ENCODE measurements at regions not wholly inside any gene's neighbourhood (a gene's known extent, or its start where the extent isn't known, plus 50 kb on each side); places are given as distances from the start of the nearest gene placed in this dataset.

DNA sequence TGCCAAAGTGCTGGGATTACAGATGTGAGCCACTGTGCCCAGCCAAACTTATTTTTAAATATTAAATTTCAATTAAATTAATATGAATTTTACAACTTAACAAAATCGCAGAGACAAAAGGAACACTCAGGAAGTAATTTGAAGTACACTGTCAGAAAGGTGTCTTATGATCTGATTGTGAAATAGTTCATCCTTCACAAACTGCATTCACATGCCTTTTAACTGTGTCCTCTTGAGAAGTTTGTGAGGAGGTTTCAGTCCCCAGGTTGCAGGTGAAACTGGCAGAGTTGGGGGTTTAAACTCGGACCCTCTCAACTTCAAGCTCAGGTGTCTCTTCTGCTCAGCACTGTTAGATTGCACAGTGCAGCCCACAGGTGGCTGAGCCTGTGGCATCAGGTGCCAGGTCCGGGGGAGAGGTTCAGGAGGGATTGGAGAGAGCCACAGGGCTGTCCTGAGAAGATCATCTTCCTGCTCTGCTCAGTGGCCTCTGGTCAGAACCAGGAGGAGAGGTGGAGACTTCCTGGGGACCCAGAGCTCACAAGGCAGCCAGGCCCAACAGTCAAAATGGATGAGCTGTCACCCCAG, 152.3 kb upstream of the RAB4A start:
- Histone ChIP-seq H3K4me3 (no peak overlapping the region), H3K27ac (peak overlapping the region in 3 of 4 donors; percentile 58 to 82 (median 78)), H3K9me3 (no peaks in the 10 kb centered on the region), H3K4me1 (peaks cover 4 to 22% (median 7%) of the 10 kb centered on the region in 4 donors), H3K36me3 (no peaks in the 10 kb centered on the region), H3K27me3 (no peaks in the 10 kb centered on the region)
- TF ChIP-seq, protein P1, sequence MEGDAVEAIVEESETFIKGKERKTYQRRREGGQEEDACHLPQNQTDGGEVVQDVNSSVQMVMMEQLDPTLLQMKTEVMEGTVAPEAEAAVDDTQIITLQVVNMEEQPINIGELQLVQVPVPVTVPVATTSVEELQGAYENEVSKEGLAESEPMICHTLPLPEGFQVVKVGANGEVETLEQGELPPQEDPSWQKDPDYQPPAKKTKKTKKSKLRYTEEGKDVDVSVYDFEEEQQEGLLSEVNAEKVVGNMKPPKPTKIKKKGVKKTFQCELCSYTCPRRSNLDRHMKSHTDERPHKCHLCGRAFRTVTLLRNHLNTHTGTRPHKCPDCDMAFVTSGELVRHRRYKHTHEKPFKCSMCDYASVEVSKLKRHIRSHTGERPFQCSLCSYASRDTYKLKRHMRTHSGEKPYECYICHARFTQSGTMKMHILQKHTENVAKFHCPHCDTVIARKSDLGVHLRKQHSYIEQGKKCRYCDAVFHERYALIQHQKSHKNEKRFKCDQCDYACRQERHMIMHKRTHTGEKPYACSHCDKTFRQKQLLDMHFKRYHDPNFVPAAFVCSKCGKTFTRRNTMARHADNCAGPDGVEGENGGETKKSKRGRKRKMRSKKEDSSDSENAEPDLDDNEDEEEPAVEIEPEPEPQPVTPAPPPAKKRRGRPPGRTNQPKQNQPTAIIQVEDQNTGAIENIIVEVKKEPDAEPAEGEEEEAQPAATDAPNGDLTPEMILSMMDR (IDR thresholded peaks at IDR 0.05) = no peak
- TF ChIP-seq POLR2A (IDR thresholded peaks at IDR 0.05) (no peak), EP300 (IDR thresholded peaks at IDR 0.05; ENCODE audit: low read depth) (no peak), POLR2AphosphoS5 (IDR thresholded peaks at IDR 0.05) (no peak)
- intact Hi-C loops (cut with DNase I; ENCODE audit: low total_unique reads) = loop anchor here (10.0 kb wide), 1 partner anchor 324 kb away; no protein-coding TSS in a partner anchor
- DNase-seq = no peak
- WGBS, 2 donors (ENCODE audit: low coverage in 1 of 2) = 50 to 90% methylated on average over 1 to 3 of the region's 3 CpGs
- in situ Hi-C loops (cut with MboI; ENCODE audit: low pct_ligation_motif_present in 1 of 4, low pct_unique_long_range_greater_than_20kb in 1 of 4, low sequenced_read_pairs in 3 of 4) = no loop called here

DNA sequence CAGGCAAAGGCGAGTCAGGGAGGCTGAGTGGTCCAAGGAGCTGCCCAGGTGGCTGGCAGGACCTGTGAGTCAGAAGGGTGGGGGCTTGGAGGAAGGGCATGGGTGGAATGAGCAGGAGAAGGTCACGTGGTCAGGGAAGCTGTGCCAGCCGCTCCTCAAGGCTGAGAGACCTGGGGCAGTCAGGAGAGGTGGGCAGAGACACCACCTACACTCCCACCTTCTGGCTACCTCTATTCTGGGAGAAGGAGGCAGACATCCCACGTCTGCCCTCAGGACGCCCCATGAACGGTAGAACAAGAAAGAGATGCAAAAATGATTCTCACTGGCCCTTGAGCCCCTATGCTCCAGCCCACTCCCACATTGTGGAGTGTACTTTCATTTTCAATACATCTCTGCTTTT, 151.8 kb upstream of the RAB4A start:
- DNase-seq = no peak
- Histone ChIP-seq H3K4me1 (peaks cover 4 to 22% (median 7%) of the 10 kb centered on the region in 4 donors), H3K27ac (peak overlapping the region in 2 of 4 donors; percentile 58 to 82), H3K27me3 (no peaks in the 10 kb centered on the region), H3K36me3 (no peaks in the 10 kb centered on the region), H3K9me3 (no peaks in the 10 kb centered on the region), H3K4me3 (no peak overlapping the region)
- 60 to 95% methylated on average over 1 to 6 of the region's 6 CpGs for WGBS, 2 donors (ENCODE audit: low coverage in 1 of 2)
- in situ Hi-C loops (cut with MboI; ENCODE audit: low pct_ligation_motif_present in 1 of 4, low pct_unique_long_range_greater_than_20kb in 1 of 4, low sequenced_read_pairs in 3 of 4) = no loop called here
- TF ChIP-seq, protein P1 (IDR thresholded peaks at IDR 0.05) = no peak
- TF ChIP-seq POLR2A (IDR thresholded peaks at IDR 0.05) = no peak
- TF ChIP-seq POLR2AphosphoS5 (IDR thresholded peaks at IDR 0.05) = no peak
- no peak for TF ChIP-seq EP300 (IDR thresholded peaks at IDR 0.05; ENCODE audit: low read depth)
- intact Hi-C loops (cut with DNase I; ENCODE audit: low total_unique reads) = loop anchor here (10.0 kb wide), 1 partner anchor 324 kb away; no protein-coding TSS in a partner anchor

DNA sequence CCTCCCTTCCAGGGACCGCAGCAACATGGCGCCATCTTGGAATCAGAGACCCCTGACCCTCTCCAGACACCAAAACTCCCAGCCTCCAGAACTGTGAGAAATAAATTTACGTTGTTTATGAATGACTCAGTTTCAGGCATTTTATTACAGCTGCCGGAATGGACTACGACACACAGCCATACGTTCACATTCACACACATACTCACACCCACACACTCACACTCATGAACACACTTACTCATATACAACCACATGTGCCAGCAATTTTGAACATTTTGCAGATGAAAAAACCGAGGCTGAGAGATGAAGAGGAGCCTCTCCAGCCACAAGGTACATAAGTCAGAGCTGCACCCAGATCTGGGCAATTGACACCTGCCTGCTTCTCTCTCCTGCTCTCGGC, 151.0 kb upstream of the RAB4A start:
- intact Hi-C loops (cut with DNase I; ENCODE audit: low total_unique reads) (loop anchor here (10.0 kb wide), 1 partner anchor 325 kb away; no protein-coding TSS in a partner anchor), in situ Hi-C loops (cut with MboI; ENCODE audit: low pct_ligation_motif_present in 1 of 4, low pct_unique_long_range_greater_than_20kb in 1 of 4, low sequenced_read_pairs in 3 of 4) (no loop called here)
- no peaks in the 10 kb centered on the region for H3K36me3 ChIP-seq
- no peak for DNase-seq
- no peaks in the 10 kb centered on the region for H3K9me3 ChIP-seq
- no peak overlapping the region for H3K4me3 ChIP-seq
- no peaks in the 10 kb centered on the region for H3K27me3 ChIP-seq
- TF ChIP-seq POLR2A (IDR thresholded peaks at IDR 0.05) = no peak
- TF ChIP-seq EP300 (IDR thresholded peaks at IDR 0.05; ENCODE audit: low read depth) = no peak
- TF ChIP-seq, protein P1 (IDR thresholded peaks at IDR 0.05) = no peak
- no peak for TF ChIP-seq POLR2AphosphoS5 (IDR thresholded peaks at IDR 0.05)
- H3K27ac ChIP-seq = peak overlapping the region in 1 of 4 donors; percentile 5
- 77 to 91% methylated on average over 5 to 8 of the region's 8 CpGs for WGBS, 2 donors (ENCODE audit: low coverage in 1 of 2)
- peaks cover 4 to 22% (median 7%) of the 10 kb centered on the region in 4 donors for H3K4me1 ChIP-seq

DNA sequence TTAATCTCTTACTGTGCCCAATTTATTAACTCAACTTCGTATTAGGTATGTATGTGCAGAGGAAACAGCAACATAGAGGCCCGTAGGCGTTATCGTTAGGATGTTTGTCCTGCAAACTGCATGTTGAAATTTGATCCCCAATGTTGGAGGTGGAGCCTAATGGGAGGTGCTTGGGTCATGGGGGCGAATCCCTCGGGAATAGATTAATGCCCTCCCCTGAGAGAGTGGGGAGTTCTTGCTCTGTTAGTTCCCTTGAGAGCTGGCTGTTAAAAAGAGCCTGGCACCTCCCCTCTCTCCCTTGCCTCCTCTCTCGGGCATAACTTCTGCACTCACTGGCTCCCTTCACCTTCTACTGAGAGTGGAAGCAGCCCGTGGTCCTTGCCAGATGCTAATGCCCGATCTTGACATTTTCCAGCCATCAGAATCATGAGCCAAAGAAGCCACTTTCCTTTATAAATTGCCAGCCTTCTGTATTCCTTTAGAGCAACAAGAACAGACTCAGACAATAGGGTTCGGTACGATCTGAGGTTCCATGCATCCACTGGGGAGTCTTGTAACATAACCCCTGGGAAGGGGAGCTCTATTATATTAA, 149.0 kb upstream of the RAB4A start:
- intact Hi-C loops (cut with DNase I; ENCODE audit: low total_unique reads) = no loop called here
- peak overlapping the region in 1 of 4 donors; percentile 13 for H3K27ac ChIP-seq

More for the DNA sequence above, 149.0 kb upstream of the RAB4A start:
- Histone ChIP-seq H3K27me3 (no peaks in the 10 kb centered on the region), H3K9me3 (no peaks in the 10 kb centered on the region), H3K4me1 (peaks cover 4 to 15% (median 7%) of the 10 kb centered on the region in 4 donors), H3K36me3 (no peaks in the 10 kb centered on the region), H3K4me3 (no peak overlapping the region)
- no peak for DNase-seq
- in situ Hi-C loops (cut with MboI; ENCODE audit: low pct_ligation_motif_present in 1 of 4, low pct_unique_long_range_greater_than_20kb in 1 of 4, low sequenced_read_pairs in 3 of 4) = no loop called here
- 59 to 64% methylated on average over 3 to 11 of the region's 11 CpGs for WGBS, 2 donors (ENCODE audit: low coverage in 1 of 2)
- TF ChIP-seq POLR2A (IDR thresholded peaks at IDR 0.05) = no peak
- TF ChIP-seq, protein P1 (IDR thresholded peaks at IDR 0.05) = no peak
- TF ChIP-seq POLR2AphosphoS5 (IDR thresholded peaks at IDR 0.05) = peak in 1 of 3 donors; percentile 24
